Nephron progenitor cell (in vitro differentiated cells): ENCODE measurements at regions not wholly inside any gene's neighbourhood (a gene's known extent, or its start where the extent isn't known, plus 50 kb on each side); places are given as distances from the start of the nearest gene placed in this dataset.

Experiments
- DNase-seq: peaks from one replicate; pipeline ENCODE4 v3.0.0; 2021
- H3K27ac Mint-ChIP-seq: 2 replicates; pipeline ENCODE4 v1.8.0; 2021; ENCODE audit warnings: mild to moderate bottlenecking, moderate library complexity, mixed read lengths
- H3K27me3 Mint-ChIP-seq: 2 replicates; pipeline ENCODE4 v1.8.0; 2021; ENCODE audit warnings: mild to moderate bottlenecking, low read depth, mixed read lengths; ENCODE audit not compliant: poor library complexity
- H3K36me3 Mint-ChIP-seq: 2 replicates; pipeline ENCODE4 v1.8.0; 2021; ENCODE audit warnings: low read depth, mixed read lengths
- H3K4me1 Mint-ChIP-seq: 2 replicates; pipeline ENCODE4 v1.8.0; 2021; ENCODE audit warnings: mixed read lengths
- H3K4me3 Mint-ChIP-seq: 2 replicates; pipeline ENCODE4 v1.8.0; 2021; ENCODE audit warnings: mild to moderate bottlenecking, moderate library complexity, mixed read lengths
- H3K9me3 Mint-ChIP-seq: 2 replicates; pipeline ENCODE4 v1.8.0; 2021; ENCODE audit warnings: mild to moderate bottlenecking, moderate library complexity, mixed read lengths
- CTCF ChIP-seq: fragments of 200-600 bp; sonication (generic); IDR thresholded peaks from 2 replicates; pipeline ENCODE4 v1.5.0; 2021; ENCODE audit warnings: antibody characterized with exemption

GRCh38 chr11:101759771-101760450 lies 154.9 kb upstream of the CEP126 start:
- Mint-ChIP-seq H3K4me3 (no peak overlapping the region), H3K27ac (no peak overlapping the region), H3K36me3 (no peaks in the 10 kb centered on the region), H3K27me3 (no peaks in the 10 kb centered on the region), H3K9me3 (peaks cover 7% of the 10 kb centered on the region), H3K4me1 (no peaks in the 10 kb centered on the region)
- TF ChIP-seq CTCF = no peak
- no peak for DNase-seq

GRCh38 chr11:101757741-101758140 lies 157.1 kb upstream of the CEP126 start:
- H3K4me3 Mint-ChIP-seq = no peak overlapping the region
- no peak overlapping the region for H3K27ac Mint-ChIP-seq
- no peaks in the 10 kb centered on the region for H3K4me1 Mint-ChIP-seq
- H3K36me3 Mint-ChIP-seq = no peaks in the 10 kb centered on the region
- peaks cover 7% of the 10 kb centered on the region for H3K9me3 Mint-ChIP-seq
- no peak for TF ChIP-seq CTCF
- no peak for DNase-seq
- no peaks in the 10 kb centered on the region for H3K27me3 Mint-ChIP-seq

- Mint-ChIP-seq H3K9me3 (no peaks in the 10 kb centered on the region), H3K36me3 (no peaks in the 10 kb centered on the region), H3K27ac (peak overlapping the region; percentile 82), H3K4me3 (no peak overlapping the region), H3K4me1 (peaks cover 9% of the 10 kb centered on the region), H3K27me3 (no peaks in the 10 kb centered on the region)
- no peak for DNase-seq
- no peak for TF ChIP-seq CTCF
Observed at GRCh38 chr11:101748572-101749344, 165.0 kb upstream of the TRPC6 start.

- TF ChIP-seq CTCF = no peak
- H3K27ac Mint-ChIP-seq = no peak overlapping the region
- no peaks in the 10 kb centered on the region for H3K27me3 Mint-ChIP-seq
- H3K4me1 Mint-ChIP-seq = peaks cover 17% of the 10 kb centered on the region
- no peaks in the 10 kb centered on the region for H3K36me3 Mint-ChIP-seq
- DNase-seq = no peak
- H3K9me3 Mint-ChIP-seq = no peaks in the 10 kb centered on the region
- H3K4me3 Mint-ChIP-seq = no peak overlapping the region
Observed at GRCh38 chr11:101745756-101746155, 161.9 kb upstream of the TRPC6 start.

- H3K4me1 Mint-ChIP-seq = peaks cover 20% of the 10 kb centered on the region
- H3K27me3 Mint-ChIP-seq = no peaks in the 10 kb centered on the region
- no peaks in the 10 kb centered on the region for H3K36me3 Mint-ChIP-seq
Observed at GRCh38 chr11:101743828-101744227, 160.0 kb upstream of the TRPC6 start.

More at GRCh38 chr11:101743828-101744227, 160.0 kb upstream of the TRPC6 start:
- DNase-seq = no peak
- TF ChIP-seq CTCF = no peak
- no peaks in the 10 kb centered on the region for H3K9me3 Mint-ChIP-seq
- H3K4me3 Mint-ChIP-seq = no peak overlapping the region
- no peak overlapping the region for H3K27ac Mint-ChIP-seq
